SH-SY5Y (cell line): ENCODE measurements at regions not wholly inside any gene's neighbourhood (a gene's known extent, or its start where the extent isn't known, plus 50 kb on each side); places are given as distances from the start of the nearest gene placed in this dataset.

Source experiments
- GATA2 ChIP-seq: IDR thresholded peaks from 2 replicates; pipeline ENCODE4 v1.6.1; 2011; ENCODE audit warnings: mild to moderate bottlenecking, low read depth, low read length
- GATA3 ChIP-seq: IDR thresholded peaks from 2 replicates; pipeline ENCODE4 v1.6.1; 2011; ENCODE audit warnings: low read depth, mild to moderate bottlenecking, low read length, moderate library complexity

- no peak for TF ChIP-seq GATA2
- TF ChIP-seq GATA3: no peak
Observed at GRCh38 chr14:84128050-84128449, 1401.9 kb upstream of the FLRT2 start.
